Lower leg skin (tissue), 4 donors: ENCODE measurements at regions not wholly inside any gene's neighbourhood (a gene's known extent, or its start where the extent isn't known, plus 50 kb on each side); places are given as distances from the start of the nearest gene placed in this dataset.

ENCODE experiments used
- DNase-seq, 2 donors: peaks; one replicate each; pipeline ENCODE4 v3.0.0-alpha.2; 2019; ENCODE audit warnings: low spot score in 2 of 2
- H3K4me3 ChIP-seq: fragments of 200-600 bp; sonication (generic); 2 replicates; pipeline ENCODE4 v1.5.1; 2017; ENCODE audit warnings: mild to moderate bottlenecking, low read depth; ENCODE audit not compliant: poor library complexity, severe bottlenecking
- POLR2A ChIP-seq, 2 donors: fragments of 450-650 bp; IDR thresholded peaks; one replicate each; pipeline ENCODE4 v1.6.1; 2016 to 2017; ENCODE audit warnings: antibody characterized with exemption in 2 of 2, mild to moderate bottlenecking in 1 of 2, moderate library complexity in 1 of 2
- WGBS, 2 donors: methylation state at CpG; one replicate each; pipeline ENCODE4 v1.1.5; 2018; 5-methylcytosine and 5-hydroxymethylcytosine counted together
- intact Hi-C: fragments of 100-400 bp; cut with DNase I; formaldehyde crosslinking; loops from one replicate; pipeline ENCODE4 v1.15.0; 2023; ENCODE audit warnings: low total_unique reads
- TF ChIP-seq, protein P1 (sequence below), 3 donors: fragments of 450-650 bp; IDR thresholded peaks; one replicate each; pipeline ENCODE4 v1.5.1; 2016; ENCODE audit warnings: antibody characterized with exemption in 3 of 3, mild to moderate bottlenecking in 3 of 3, moderate library complexity in 2 of 3

- 59 to 61% methylated on average over 3 of the region's 3 CpGs for WGBS, 2 donors
- H3K4me3 ChIP-seq, result no peak overlapping the region
- DNase-seq, result no peak
- intact Hi-C loops, result no loop called here
- TF ChIP-seq, protein P1, sequence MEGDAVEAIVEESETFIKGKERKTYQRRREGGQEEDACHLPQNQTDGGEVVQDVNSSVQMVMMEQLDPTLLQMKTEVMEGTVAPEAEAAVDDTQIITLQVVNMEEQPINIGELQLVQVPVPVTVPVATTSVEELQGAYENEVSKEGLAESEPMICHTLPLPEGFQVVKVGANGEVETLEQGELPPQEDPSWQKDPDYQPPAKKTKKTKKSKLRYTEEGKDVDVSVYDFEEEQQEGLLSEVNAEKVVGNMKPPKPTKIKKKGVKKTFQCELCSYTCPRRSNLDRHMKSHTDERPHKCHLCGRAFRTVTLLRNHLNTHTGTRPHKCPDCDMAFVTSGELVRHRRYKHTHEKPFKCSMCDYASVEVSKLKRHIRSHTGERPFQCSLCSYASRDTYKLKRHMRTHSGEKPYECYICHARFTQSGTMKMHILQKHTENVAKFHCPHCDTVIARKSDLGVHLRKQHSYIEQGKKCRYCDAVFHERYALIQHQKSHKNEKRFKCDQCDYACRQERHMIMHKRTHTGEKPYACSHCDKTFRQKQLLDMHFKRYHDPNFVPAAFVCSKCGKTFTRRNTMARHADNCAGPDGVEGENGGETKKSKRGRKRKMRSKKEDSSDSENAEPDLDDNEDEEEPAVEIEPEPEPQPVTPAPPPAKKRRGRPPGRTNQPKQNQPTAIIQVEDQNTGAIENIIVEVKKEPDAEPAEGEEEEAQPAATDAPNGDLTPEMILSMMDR (IDR thresholded peaks at IDR 0.05), result no peak
- no peak for TF ChIP-seq POLR2A (IDR thresholded peaks at IDR 0.05)
Observed at GRCh38 chr2:59568461-59568860, 985.0 kb downstream of the BCL11A start.

- no peak for DNase-seq
- H3K4me3 ChIP-seq, result no peak overlapping the region
- WGBS, 2 donors, result 52 to 62% methylated on average over 6 of the region's 6 CpGs
- intact Hi-C loops, result no loop called here
- TF ChIP-seq POLR2A (IDR thresholded peaks at IDR 0.05), result no peak
Observed at GRCh38 chr2:59567151-59567550, 986.3 kb downstream of the BCL11A start.

DNA sequence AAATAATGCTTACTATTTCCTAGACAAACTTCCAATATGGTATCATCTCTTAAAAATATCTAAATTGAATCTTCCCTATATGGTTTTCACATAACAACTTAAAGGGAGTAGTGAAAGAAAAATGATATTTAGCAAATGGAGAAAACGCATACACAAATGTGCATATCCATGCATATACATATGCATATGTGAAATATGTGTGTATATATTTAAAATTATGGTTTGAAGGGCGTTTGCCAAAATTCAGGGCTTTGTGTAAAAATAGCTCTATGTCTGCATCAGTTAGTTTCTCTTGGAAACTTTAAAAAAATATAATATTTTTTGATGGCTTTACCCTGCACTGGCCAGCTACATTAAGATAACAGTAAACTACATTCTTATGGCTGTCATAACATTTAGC, 986.7 kb downstream of the BCL11A start:
- 74 to 83% methylated on average over 2 of the region's 2 CpGs for WGBS, 2 donors
- intact Hi-C loops, result no loop called here
- TF ChIP-seq, protein P1 (IDR thresholded peaks at IDR 0.05), result no peak
- TF ChIP-seq POLR2A (IDR thresholded peaks at IDR 0.05), result no peak
- DNase-seq, result no peak
- no peak overlapping the region for H3K4me3 ChIP-seq

GRCh38 chr2:59561281-59561680, 992.2 kb downstream of the BCL11A start:
- intact Hi-C loops, result no loop called here
- 85 to 89% methylated on average over 2 of the region's 2 CpGs for WGBS, 2 donors
- no peak overlapping the region for H3K4me3 ChIP-seq
- TF ChIP-seq, protein P1 (IDR thresholded peaks at IDR 0.05), result no peak
- TF ChIP-seq POLR2A (IDR thresholded peaks at IDR 0.05), result no peak
- DNase-seq, result no peak

- TF ChIP-seq POLR2A (IDR thresholded peaks at IDR 0.05), result no peak
- TF ChIP-seq, protein P1 (IDR thresholded peaks at IDR 0.05), result no peak
- WGBS, 2 donors, result 60 to 63% methylated on average over 3 of the region's 3 CpGs
- no peak overlapping the region for H3K4me3 ChIP-seq
- intact Hi-C loops, result no loop called here
- no peak for DNase-seq
Observed at GRCh38 chr2:59560769-59561168, 992.7 kb downstream of the BCL11A start.

DNA sequence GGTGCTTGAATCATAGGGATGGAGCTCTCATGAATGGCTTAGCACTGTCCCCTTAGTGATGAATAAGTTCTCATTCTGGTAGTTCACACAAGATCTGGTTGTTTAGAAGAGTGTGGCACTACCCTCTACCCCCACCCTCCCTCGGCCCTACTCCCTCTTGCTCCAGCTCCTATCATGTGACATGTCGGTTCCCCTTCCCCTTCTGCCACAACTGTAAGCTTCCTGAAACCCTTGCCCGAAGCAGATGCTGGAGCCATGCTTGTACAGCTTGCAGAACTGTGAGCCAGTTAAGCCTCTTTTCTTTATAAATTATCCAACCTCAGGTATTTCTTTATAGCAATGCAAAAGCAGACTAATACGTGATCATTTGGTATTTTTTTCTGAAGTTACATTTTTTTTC, 1012.6 kb downstream of the BCL11A start:
- WGBS, 2 donors, result 78 to 84% methylated on average over 4 of the region's 4 CpGs
- intact Hi-C loops, result no loop called here

More for the DNA sequence above, 1012.6 kb downstream of the BCL11A start:
- TF ChIP-seq, protein P1 (IDR thresholded peaks at IDR 0.05), result no peak
- TF ChIP-seq POLR2A (IDR thresholded peaks at IDR 0.05), result no peak
- no peak for DNase-seq
- no peak overlapping the region for H3K4me3 ChIP-seq
